ENCODE measurements at regions not wholly inside any gene's neighbourhood (a gene's known extent, or its start where the extent isn't known, plus 50 kb on each side); places are given as distances from the start of the nearest gene placed in this dataset.

DNA sequence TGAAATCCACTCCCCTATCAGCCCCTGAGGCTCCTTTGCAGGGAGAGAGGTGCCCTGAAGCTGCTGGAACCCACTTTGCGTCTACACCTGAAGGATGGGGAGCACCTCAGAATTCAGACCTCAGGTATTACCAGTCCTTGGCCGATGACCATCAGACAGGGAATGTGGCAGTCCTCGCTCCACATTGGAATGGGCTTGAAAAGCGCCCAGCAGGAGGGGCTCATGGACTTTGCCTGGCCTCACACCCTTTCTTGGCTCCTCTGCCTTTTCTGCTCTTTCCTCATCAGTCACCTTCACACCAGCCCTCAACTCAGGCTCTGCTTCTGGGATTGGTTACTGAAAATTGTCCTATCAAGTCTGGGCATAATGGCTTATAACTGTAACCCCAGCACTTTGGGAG lies 83.9 kb downstream of the BARX1 start:
- TF ChIP-seq, protein P1, sequence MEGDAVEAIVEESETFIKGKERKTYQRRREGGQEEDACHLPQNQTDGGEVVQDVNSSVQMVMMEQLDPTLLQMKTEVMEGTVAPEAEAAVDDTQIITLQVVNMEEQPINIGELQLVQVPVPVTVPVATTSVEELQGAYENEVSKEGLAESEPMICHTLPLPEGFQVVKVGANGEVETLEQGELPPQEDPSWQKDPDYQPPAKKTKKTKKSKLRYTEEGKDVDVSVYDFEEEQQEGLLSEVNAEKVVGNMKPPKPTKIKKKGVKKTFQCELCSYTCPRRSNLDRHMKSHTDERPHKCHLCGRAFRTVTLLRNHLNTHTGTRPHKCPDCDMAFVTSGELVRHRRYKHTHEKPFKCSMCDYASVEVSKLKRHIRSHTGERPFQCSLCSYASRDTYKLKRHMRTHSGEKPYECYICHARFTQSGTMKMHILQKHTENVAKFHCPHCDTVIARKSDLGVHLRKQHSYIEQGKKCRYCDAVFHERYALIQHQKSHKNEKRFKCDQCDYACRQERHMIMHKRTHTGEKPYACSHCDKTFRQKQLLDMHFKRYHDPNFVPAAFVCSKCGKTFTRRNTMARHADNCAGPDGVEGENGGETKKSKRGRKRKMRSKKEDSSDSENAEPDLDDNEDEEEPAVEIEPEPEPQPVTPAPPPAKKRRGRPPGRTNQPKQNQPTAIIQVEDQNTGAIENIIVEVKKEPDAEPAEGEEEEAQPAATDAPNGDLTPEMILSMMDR (IDR thresholded peaks at IDR 0.05): no peak
- TF ChIP-seq POLR2A (IDR thresholded peaks at IDR 0.05): no peak

All from thyroid gland (tissue), 4 donors.